Ovary (tissue), 7 donors: ENCODE measurements at regions not wholly inside any gene's neighbourhood (a gene's known extent, or its start where the extent isn't known, plus 50 kb on each side); places are given as distances from the start of the nearest gene placed in this dataset.

Experiments
- DNase-seq, 5 donors: peaks; one replicate each; pipeline ENCODE4 v3.0.0-alpha.2; 2019 to 2020
- H3K27ac ChIP-seq, 2 donors: fragments of 200-600 bp; one replicate each; pipeline versions ENCODE4 v1.5.1 to v1.8.0; 2019 to 2022
- H3K27me3 ChIP-seq: fragments of 200-600 bp; one replicate; pipeline ENCODE4 v1.8.0; 2022
- H3K36me3 ChIP-seq: fragments of 200-600 bp; sonication (generic); one replicate; pipeline ENCODE4 v1.5.1; 2019
- H3K4me1 ChIP-seq: one replicate; pipeline ENCODE4 v1.8.1; 2013; ENCODE audit warnings: mild to moderate bottlenecking, moderate library complexity; ENCODE audit not compliant: insufficient read depth
- H3K4me3 ChIP-seq: fragments of 200-600 bp; sonication (generic); one replicate; pipeline ENCODE4 v1.5.1; 2017
- H3K9me3 ChIP-seq, 2 donors: fragments of 200-600 bp in 1 of 2; sonication (generic) in 1 of 2; one replicate each; pipeline versions ENCODE4 v1.5.1 to v1.8.1; 2013 to 2019; ENCODE audit warnings: mild to moderate bottlenecking in 1 of 2, moderate library complexity in 1 of 2
- EP300 ChIP-seq: sonication (generic); formaldehyde crosslinking; IDR thresholded peaks from one replicate; pipeline ENCODE4 v1.6.1; 2017; ENCODE audit warnings: antibody characterized with exemption
- POLR2A ChIP-seq: fragments of 450-650 bp; IDR thresholded peaks from one replicate; pipeline ENCODE4 v1.6.1; 2017; ENCODE audit warnings: antibody characterized with exemption, mild to moderate bottlenecking, moderate library complexity
- WGBS, 3 donors: extraction: QIAGEN DNeasy Blood & Tissue Kit in 1 of 3; methylation state at CpG; one replicate each; pipeline versions ENCODE4 v1.1.5 to v1.1.7; 2013 to 2017; 5-methylcytosine and 5-hydroxymethylcytosine counted together
- intact Hi-C, 4 donors: fragments of 100-400 bp; cut with DNase I; formaldehyde crosslinking; loops; one replicate each; pipeline versions ENCODE4 v1.11.0 to v1.15.1; 2022 to 2023
- TF ChIP-seq, protein P1 (sequence below), 3 donors: fragments of 450-650 bp in 2 of 3; fragments of 200-600 bp in 1 of 3; IDR thresholded peaks; one replicate each; pipeline versions ENCODE4 v1.5.1 to v1.8.0; 2016 to 2022; ENCODE audit warnings: antibody characterized with exemption in 3 of 3, mild to moderate bottlenecking in 1 of 3
- donor health status: DM: no; HTN: no; CAD: no; lungs with moderate emphysema.
- donor health status: DM: no; HTN: no; CAD: no.
- donor health status: Bipolar disorder and iron deficiency.
- donor health status: DM: no; HTN: no; CAD: no.
- donor health status: DM: yes; HTN: yes; CAD: no.

DNA sequence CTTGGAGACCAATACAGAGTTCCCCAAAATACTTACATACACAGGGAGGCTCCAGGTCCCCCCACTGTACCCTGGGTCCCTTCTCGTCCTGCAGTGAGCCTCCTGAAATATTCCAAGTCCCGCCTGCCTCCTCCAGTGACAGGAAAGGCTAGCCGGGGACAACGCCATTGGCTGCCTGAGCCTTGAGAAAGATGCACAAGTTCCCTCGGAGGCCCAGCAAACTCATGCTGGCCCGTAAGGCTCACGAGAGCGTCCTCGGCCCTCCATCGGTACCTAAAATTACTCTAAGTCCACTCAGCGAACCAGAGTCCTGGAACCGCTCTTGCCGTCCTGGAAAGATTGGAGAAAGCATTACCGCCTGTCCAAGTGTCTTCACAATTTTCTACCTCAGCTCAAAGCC, 228.6 kb downstream of the ADAM29 start:
- no peak for DNase-seq
- intact Hi-C loops, result no loop called here
- Histone ChIP-seq H3K4me3 (no peak overlapping the region), H3K9me3 (no peaks in the 10 kb centered on the region), H3K36me3 (no peaks in the 10 kb centered on the region), H3K27me3 (no peaks in the 10 kb centered on the region), H3K27ac (no peak overlapping the region), H3K4me1 (no peaks in the 10 kb centered on the region)
- TF ChIP-seq EP300 (no peak), POLR2A (no peak)
- TF ChIP-seq, protein P1, sequence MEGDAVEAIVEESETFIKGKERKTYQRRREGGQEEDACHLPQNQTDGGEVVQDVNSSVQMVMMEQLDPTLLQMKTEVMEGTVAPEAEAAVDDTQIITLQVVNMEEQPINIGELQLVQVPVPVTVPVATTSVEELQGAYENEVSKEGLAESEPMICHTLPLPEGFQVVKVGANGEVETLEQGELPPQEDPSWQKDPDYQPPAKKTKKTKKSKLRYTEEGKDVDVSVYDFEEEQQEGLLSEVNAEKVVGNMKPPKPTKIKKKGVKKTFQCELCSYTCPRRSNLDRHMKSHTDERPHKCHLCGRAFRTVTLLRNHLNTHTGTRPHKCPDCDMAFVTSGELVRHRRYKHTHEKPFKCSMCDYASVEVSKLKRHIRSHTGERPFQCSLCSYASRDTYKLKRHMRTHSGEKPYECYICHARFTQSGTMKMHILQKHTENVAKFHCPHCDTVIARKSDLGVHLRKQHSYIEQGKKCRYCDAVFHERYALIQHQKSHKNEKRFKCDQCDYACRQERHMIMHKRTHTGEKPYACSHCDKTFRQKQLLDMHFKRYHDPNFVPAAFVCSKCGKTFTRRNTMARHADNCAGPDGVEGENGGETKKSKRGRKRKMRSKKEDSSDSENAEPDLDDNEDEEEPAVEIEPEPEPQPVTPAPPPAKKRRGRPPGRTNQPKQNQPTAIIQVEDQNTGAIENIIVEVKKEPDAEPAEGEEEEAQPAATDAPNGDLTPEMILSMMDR (IDR thresholded peaks at IDR 0.05), result no peak
- WGBS, 3 donors, result 92 to 96% (median 95%) methylated on average over 14 of the region's 14 CpGs

DNA sequence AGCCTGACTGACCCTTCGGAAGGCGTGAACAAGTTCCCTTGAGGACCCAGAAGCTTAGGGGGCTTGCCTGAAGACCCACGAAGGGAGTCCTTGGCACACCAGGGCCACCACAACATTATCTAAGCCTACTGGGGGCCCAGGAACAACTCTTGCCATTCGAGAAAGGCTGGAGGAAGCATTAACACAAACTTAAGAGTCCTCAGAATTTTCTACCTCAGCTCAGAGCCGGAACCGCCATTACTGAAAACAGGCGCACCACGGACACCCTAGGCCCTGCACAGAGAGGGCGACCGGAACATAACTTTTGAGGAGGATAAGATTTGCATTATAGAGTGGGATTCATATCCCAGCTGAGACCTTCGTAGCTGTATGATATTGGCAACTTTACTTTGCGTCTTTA, 229.1 kb downstream of the ADAM29 start:
- intact Hi-C loops, result no loop called here

DNA sequence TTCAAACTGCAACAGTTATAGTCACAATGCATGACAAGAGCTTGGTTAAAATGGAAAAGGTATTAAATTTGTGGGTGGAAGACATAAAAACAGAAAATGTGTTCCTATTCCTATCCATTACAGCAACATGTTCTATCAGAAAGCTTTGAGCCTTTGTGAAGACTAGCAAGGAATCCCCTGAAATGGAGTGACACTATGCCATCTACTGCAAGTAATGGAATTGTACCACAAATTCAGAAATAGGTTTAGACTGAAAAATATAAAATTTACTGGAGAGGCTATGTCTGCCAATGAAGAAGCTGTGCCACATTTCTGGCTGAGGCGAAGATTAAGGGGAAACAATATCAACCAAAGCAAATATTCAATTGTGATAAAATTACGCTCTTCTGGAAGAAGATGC, 247.9 kb downstream of the ADAM29 start:
- TF ChIP-seq, protein P1 (IDR thresholded peaks at IDR 0.05), result no peak
- TF ChIP-seq POLR2A (no peak), EP300 (no peak)
- WGBS, 3 donors, result 81 to 93% (median 88%) methylated on average over 2 of the region's 2 CpGs
- Histone ChIP-seq H3K27ac (no peak overlapping the region), H3K27me3 (no peaks in the 10 kb centered on the region), H3K36me3 (no peaks in the 10 kb centered on the region), H3K4me1 (no peaks in the 10 kb centered on the region), H3K4me3 (no peak overlapping the region), H3K9me3 (no peaks in the 10 kb centered on the region)
- intact Hi-C loops, result no loop called here
- no peak for DNase-seq

More for the DNA sequence above, 229.1 kb downstream of the ADAM29 start:
- H3K27me3 ChIP-seq, result no peaks in the 10 kb centered on the region
- no peaks in the 10 kb centered on the region for H3K36me3 ChIP-seq
- no peaks in the 10 kb centered on the region for H3K4me1 ChIP-seq
- no peak overlapping the region for H3K27ac ChIP-seq
- no peak overlapping the region for H3K4me3 ChIP-seq
- no peaks in the 10 kb centered on the region for H3K9me3 ChIP-seq
- WGBS, 3 donors, result 90 to 92% (median 91%) methylated on average over 12 of the region's 12 CpGs
- DNase-seq, result no peak
- TF ChIP-seq POLR2A, result no peak
- TF ChIP-seq EP300, result no peak
- TF ChIP-seq, protein P1 (IDR thresholded peaks at IDR 0.05), result no peak

DNA sequence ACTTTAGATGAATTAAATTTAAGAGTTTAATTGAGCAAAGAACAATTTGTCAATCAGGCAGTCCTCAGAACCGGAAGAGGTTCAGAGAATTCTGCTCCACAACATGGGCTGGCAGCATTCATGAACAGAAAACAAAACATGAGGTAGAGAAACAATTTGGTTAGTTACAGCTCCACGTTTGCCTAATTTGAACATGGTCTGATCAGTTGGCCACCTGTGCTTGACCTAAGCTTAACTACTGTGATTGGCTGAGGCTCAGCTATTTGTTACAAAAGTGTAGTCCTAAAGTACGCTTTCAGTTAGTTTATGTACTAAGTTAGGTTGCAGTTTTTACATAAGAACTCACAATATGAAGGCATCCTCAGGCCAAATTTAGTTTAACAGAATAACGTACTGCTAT, 258.6 kb downstream of the ADAM29 start:
- no peaks in the 10 kb centered on the region for H3K4me1 ChIP-seq
- no peaks in the 10 kb centered on the region for H3K9me3 ChIP-seq
- no peaks in the 10 kb centered on the region for H3K36me3 ChIP-seq
- no peaks in the 10 kb centered on the region for H3K27me3 ChIP-seq
- TF ChIP-seq, protein P1 (IDR thresholded peaks at IDR 0.05), result no peak
- TF ChIP-seq POLR2A (no peak), EP300 (no peak)
- H3K4me3 ChIP-seq, result no peak overlapping the region
- intact Hi-C loops, result no loop called here
- H3K27ac ChIP-seq, result no peak overlapping the region
- no peak for DNase-seq
- WGBS, 3 donors, result 45 to 65% (median 50%) methylated on average over 4 of the region's 4 CpGs

DNA sequence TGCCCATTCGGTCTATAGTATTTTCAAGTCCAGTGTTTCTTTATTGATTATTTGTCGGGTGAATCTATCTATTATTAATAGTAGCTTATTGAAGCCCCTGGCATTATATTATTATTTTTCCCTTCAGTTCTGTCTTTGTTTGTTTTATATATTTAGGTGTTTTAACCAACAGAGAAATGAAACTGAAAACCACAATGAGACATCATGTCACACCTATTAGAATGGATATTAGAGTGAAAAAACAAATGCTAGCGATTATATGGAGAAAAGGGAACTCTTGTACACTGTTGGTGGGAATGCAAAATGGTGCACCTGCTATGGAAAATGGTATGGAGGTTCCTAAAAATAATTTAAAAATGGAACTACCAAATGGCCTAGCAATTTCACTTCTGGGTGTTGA, 272.5 kb downstream of the ADAM29 start:
- Histone ChIP-seq H3K27ac (no peak overlapping the region), H3K36me3 (no peaks in the 10 kb centered on the region), H3K4me1 (no peaks in the 10 kb centered on the region), H3K27me3 (no peaks in the 10 kb centered on the region), H3K9me3 (no peaks in the 10 kb centered on the region), H3K4me3 (no peak overlapping the region)
- DNase-seq, result no peak
- intact Hi-C loops, result no loop called here
- WGBS, 3 donors, result 55 to 68% (median 60%) methylated on average over 3 of the region's 3 CpGs
- TF ChIP-seq POLR2A, result no peak
- no peak for TF ChIP-seq EP300
- TF ChIP-seq, protein P1 (IDR thresholded peaks at IDR 0.05), result no peak
